ENCODE measurements at regions not wholly inside any gene's neighbourhood (a gene's known extent, or its start where the extent isn't known, plus 50 kb on each side); places are given as distances from the start of the nearest gene placed in this dataset.

DNA sequence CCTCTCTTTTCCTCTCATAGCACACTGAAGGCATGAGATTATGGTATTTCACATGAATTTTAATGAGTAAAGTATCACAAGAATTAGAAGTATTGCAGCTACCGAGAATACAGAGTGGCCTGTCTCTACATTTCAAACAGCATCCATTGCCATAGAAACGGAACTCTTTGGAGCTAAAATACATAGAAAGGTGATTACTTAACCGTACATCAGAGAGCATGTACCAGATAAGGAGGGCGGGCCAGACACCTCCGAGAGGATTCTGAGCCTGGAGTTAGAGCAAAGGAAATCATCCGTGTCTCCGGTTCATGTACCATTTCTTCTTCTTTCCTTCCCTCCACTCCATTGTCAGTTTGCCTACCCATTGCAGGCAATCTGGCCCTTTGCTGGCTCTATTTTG lies 196.7 kb downstream of the KLF6 start:
- TF ChIP-seq, protein P1, sequence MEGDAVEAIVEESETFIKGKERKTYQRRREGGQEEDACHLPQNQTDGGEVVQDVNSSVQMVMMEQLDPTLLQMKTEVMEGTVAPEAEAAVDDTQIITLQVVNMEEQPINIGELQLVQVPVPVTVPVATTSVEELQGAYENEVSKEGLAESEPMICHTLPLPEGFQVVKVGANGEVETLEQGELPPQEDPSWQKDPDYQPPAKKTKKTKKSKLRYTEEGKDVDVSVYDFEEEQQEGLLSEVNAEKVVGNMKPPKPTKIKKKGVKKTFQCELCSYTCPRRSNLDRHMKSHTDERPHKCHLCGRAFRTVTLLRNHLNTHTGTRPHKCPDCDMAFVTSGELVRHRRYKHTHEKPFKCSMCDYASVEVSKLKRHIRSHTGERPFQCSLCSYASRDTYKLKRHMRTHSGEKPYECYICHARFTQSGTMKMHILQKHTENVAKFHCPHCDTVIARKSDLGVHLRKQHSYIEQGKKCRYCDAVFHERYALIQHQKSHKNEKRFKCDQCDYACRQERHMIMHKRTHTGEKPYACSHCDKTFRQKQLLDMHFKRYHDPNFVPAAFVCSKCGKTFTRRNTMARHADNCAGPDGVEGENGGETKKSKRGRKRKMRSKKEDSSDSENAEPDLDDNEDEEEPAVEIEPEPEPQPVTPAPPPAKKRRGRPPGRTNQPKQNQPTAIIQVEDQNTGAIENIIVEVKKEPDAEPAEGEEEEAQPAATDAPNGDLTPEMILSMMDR (IDR thresholded peaks at IDR 0.05) = no peak
- no peak for TF ChIP-seq POLR2AphosphoS5 (IDR thresholded peaks at IDR 0.05; ENCODE audit: low read depth, low read length)
- TF ChIP-seq PBX3 (IDR thresholded peaks at IDR 0.05) = no peak
- no peak for TF ChIP-seq MXI1 (IDR thresholded peaks at IDR 0.05; ENCODE audit: low read depth, low read length)
- TF ChIP-seq EP300 (IDR thresholded peaks at IDR 0.05; ENCODE audit: borderline replicate concordance in 1 of 2, low read depth in 1 of 2, low read length in 1 of 2) = no peak
- TF ChIP-seq ZBTB33 (IDR thresholded peaks at IDR 0.05; ENCODE audit: borderline replicate concordance, low read depth) = no peak

Measured in SK-N-SH (cell line).